SU-DHL-6 (cell line): ENCODE measurements at regions not wholly inside any gene's neighbourhood (a gene's known extent, or its start where the extent isn't known, plus 50 kb on each side); places are given as distances from the start of the nearest gene placed in this dataset.

Source experiments
- H2AFZ ChIP-seq: fragments of 200-600 bp; sonication (generic); 2 replicates; pipeline ENCODE4 v1.6.1; 2014; ENCODE audit warnings: low read depth, mild to moderate bottlenecking, moderate library complexity, mixed read lengths, antibody characterized with exemption, low read length; ENCODE audit not compliant: severe bottlenecking
- H3F3A ChIP-seq: fragments of 200-600 bp; shearing (Covaris generic); 2 replicates; pipeline ENCODE4 v1.6.0; 2016; ENCODE audit warnings: antibody characterized with exemption, mild to moderate bottlenecking; ENCODE audit not compliant: insufficient read depth
- H3K27ac ChIP-seq: fragments of 200-600 bp; sonication (generic); 2 replicates; pipeline ENCODE4 v1.5.1; 2016; ENCODE audit warnings: low read depth, mild to moderate bottlenecking, low read length, moderate library complexity, mixed read lengths
- H3K27me3 ChIP-seq: fragments of 200-600 bp; sonication (generic), shearing (Covaris generic); 2 replicates; pipeline ENCODE4 v1.6.0; 2014; ENCODE audit warnings: mild to moderate bottlenecking, low read length
- H3K36me3 ChIP-seq: fragments of 200-600 bp; sonication (generic); 2 replicates; pipeline ENCODE4 v1.6.1; 2014; ENCODE audit warnings: mild to moderate bottlenecking, low read length, mixed read lengths
- H3K4me2 ChIP-seq: fragments of 300-600, 200-600 bp; shearing (Covaris generic), sonication (generic); 2 replicates; pipeline ENCODE4 v1.6.0; 2014; ENCODE audit warnings: low read length, low read depth, mild to moderate bottlenecking; ENCODE audit not compliant: poor library complexity, severe bottlenecking
- H3K4me3 ChIP-seq: fragments of 200-600 bp; sonication (generic); 2 replicates; pipeline ENCODE4 v1.5.1; 2014; ENCODE audit warnings: antibody characterized with exemption, low read length, mild to moderate bottlenecking, mixed read lengths; ENCODE audit not compliant: insufficient read depth, poor library complexity, severe bottlenecking
- H3K79me2 ChIP-seq: fragments of 200-600 bp; sonication (generic); 2 replicates; pipeline ENCODE4 v1.6.1; 2014; ENCODE audit warnings: mild to moderate bottlenecking, low read length, moderate library complexity; ENCODE audit not compliant: insufficient read depth
- H3K9ac ChIP-seq: fragments of 200-600 bp; sonication (generic); 2 replicates; pipeline ENCODE4 v1.7.0; 2014; ENCODE audit warnings: mild to moderate bottlenecking, low read length
- H3K9me2 ChIP-seq: fragments of 200-600 bp; sonication (generic); replicated peaks from 2 replicates; pipeline ENCODE4 v1.6.1; 2014; ENCODE audit warnings: low read length; ENCODE audit not compliant: insufficient read depth
- H3K9me3 ChIP-seq: fragments of 200-600 bp; sonication (generic); 2 replicates; pipeline ENCODE4 v1.6.1; 2014; ENCODE audit warnings: low read length, mixed read lengths; ENCODE audit not compliant: insufficient read depth
- H4K20me1 ChIP-seq: fragments of 200-600 bp; sonication (generic); 2 replicates; pipeline ENCODE4 v1.6.1; 2014; ENCODE audit warnings: low read depth, mild to moderate bottlenecking, antibody characterized with exemption, low read length, moderate library complexity, mixed read lengths
- EZH2phosphoT487 ChIP-seq: fragments of 200-600 bp; sonication (generic), shearing (Covaris generic); conservative IDR thresholded peaks from 2 replicates; pipeline ENCODE4 v1.6.1; 2018; ENCODE audit warnings: mild to moderate bottlenecking, antibody characterized with exemption, low read length, moderate library complexity, mixed read lengths
- TF ChIP-seq, protein P1 (sequence below): fragments of 200-600 bp; sonication (generic); IDR thresholded peaks from one replicate; pipeline ENCODE4 v1.5.1; 2017; ENCODE audit warnings: antibody characterized with exemption, mild to moderate bottlenecking, low read length, moderate library complexity; ENCODE audit not compliant: insufficient read depth, poor library complexity, severe bottlenecking

DNA sequence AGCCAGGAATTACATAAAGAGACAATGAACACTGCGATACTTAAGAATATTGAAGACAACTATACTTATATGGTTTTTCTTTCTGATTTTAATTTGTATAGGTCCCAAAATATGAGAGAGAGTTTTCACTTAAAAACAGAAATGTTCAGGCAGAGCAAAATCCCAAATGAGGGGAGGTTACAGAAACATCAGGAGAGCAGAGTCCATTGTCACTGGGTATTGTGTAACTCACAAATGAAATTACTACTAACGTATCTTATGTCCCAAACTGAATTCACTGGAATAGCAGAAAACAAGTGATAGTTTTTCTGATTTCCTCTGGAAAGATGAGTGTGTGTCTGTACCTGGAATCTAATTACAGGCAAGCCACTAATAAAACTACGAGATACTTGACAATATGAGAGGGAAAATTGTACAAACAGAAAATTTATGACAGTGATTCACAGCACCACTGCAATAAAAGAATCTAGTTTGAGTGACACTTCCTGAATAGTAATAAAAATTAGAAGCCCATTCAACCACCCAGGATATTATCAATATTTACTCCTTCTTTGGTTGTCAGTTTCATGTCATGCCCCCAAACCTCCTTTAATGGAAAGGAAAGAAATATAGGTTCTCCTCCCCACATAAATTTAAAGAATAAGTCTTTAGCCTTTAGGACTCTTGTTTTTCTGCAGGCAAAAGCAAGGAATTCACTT lies 522.6 kb downstream of the ADGRL2 start:
- no peak overlapping the region for H3K27ac ChIP-seq
- no peaks in the 10 kb centered on the region; the same call in 1 of the 2 replicates for H3K36me3 ChIP-seq
- peak overlapping the region; percentile 62 for H2AFZ ChIP-seq
- no peaks in the 10 kb centered on the region for H4K20me1 ChIP-seq
- no peaks in the 10 kb centered on the region for H3K9me2 ChIP-seq
- H3K79me2 ChIP-seq = no peaks in the 10 kb centered on the region
- H3K4me3 ChIP-seq = no peak overlapping the region
- TF ChIP-seq EZH2phosphoT487 = no peak
- TF ChIP-seq, protein P1, sequence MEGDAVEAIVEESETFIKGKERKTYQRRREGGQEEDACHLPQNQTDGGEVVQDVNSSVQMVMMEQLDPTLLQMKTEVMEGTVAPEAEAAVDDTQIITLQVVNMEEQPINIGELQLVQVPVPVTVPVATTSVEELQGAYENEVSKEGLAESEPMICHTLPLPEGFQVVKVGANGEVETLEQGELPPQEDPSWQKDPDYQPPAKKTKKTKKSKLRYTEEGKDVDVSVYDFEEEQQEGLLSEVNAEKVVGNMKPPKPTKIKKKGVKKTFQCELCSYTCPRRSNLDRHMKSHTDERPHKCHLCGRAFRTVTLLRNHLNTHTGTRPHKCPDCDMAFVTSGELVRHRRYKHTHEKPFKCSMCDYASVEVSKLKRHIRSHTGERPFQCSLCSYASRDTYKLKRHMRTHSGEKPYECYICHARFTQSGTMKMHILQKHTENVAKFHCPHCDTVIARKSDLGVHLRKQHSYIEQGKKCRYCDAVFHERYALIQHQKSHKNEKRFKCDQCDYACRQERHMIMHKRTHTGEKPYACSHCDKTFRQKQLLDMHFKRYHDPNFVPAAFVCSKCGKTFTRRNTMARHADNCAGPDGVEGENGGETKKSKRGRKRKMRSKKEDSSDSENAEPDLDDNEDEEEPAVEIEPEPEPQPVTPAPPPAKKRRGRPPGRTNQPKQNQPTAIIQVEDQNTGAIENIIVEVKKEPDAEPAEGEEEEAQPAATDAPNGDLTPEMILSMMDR = no peak
- H3F3A ChIP-seq = no peaks in the 10 kb centered on the region
- H3K9ac ChIP-seq = no peak overlapping the region
- H3K4me2 ChIP-seq = no peak overlapping the region
- H3K9me3 ChIP-seq = no peaks in the 10 kb centered on the region
- no peaks in the 10 kb centered on the region for H3K27me3 ChIP-seq

GRCh38 chr1:82321794-82322193 lies 521.1 kb downstream of the ADGRL2 start:
- no peaks in the 10 kb centered on the region for H3F3A ChIP-seq
- no peak overlapping the region for H3K9ac ChIP-seq
- H3K4me3 ChIP-seq = no peak overlapping the region
- no peak overlapping the region for H2AFZ ChIP-seq
- H3K9me2 ChIP-seq = no peaks in the 10 kb centered on the region
- no peak overlapping the region for H3K27ac ChIP-seq
- H4K20me1 ChIP-seq = no peaks in the 10 kb centered on the region
- no peaks in the 10 kb centered on the region; the same call in 1 of the 2 replicates for H3K36me3 ChIP-seq
- no peaks in the 10 kb centered on the region for H3K79me2 ChIP-seq
- TF ChIP-seq EZH2phosphoT487 = no peak
- TF ChIP-seq, protein P1 = no peak
- no peaks in the 10 kb centered on the region for H3K9me3 ChIP-seq
- H3K27me3 ChIP-seq = no peaks in the 10 kb centered on the region
- no peak overlapping the region for H3K4me2 ChIP-seq

GRCh38 chr1:82319546-82319945 lies 518.8 kb downstream of the ADGRL2 start:
- Histone ChIP-seq H3K4me3 (no peak overlapping the region), H3K9me2 (no peaks in the 10 kb centered on the region), H3K4me2 (no peak overlapping the region), H3K9ac (no peak overlapping the region), H3K36me3 (no peaks in the 10 kb centered on the region; the same call in 1 of the 2 replicates), H3K27me3 (no peaks in the 10 kb centered on the region), H3K27ac (no peak overlapping the region), H3K79me2 (no peaks in the 10 kb centered on the region), H2AFZ (no peak overlapping the region), H4K20me1 (no peaks in the 10 kb centered on the region), H3K9me3 (no peaks in the 10 kb centered on the region), H3F3A (no peaks in the 10 kb centered on the region)
- TF ChIP-seq EZH2phosphoT487 = no peak
- TF ChIP-seq, protein P1 = no peak
